ENCODE measurements at regions not wholly inside any gene's neighbourhood (a gene's known extent, or its start where the extent isn't known, plus 50 kb on each side); places are given as distances from the start of the nearest gene placed in this dataset.

- DNase-seq = no peak
These were observed 111.1 kb downstream of the LMO4 start for GRCh38 chr1:87439821-87440220.

DNA sequence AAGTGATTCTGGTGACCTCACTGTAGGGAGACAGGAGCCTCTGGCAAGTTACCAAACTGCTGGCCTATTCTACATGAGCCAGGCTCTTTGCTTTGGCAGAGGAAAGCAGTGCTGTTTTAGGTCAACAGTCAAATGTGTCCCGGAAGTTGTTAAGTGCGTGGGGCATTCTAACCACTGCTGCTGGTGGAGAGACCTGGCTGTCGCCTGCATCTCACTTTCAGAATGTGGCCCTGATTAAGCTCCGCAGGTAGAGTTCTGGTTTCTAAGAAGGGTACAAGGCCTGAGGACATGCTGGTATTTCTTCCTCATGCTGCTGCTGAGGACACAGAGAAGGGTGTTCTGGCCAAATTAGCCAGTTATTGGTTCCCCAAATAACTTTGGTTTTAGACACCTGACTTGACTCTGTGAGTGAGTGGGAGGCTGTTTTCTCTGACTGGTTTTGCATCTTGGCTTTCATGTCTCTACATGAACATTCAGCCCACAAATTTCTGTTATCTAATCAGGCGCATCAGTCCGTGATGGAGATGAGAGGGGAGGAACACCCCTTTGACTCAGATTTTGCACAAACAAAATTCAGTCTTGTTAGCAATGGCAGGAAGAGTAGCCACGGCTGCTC lies 120.8 kb downstream of the LMO4 start:
- DNase-seq = no peak

- no peak for DNase-seq
These were observed 121.5 kb downstream of the LMO4 start for GRCh38 chr1:87450136-87450535.

DNA sequence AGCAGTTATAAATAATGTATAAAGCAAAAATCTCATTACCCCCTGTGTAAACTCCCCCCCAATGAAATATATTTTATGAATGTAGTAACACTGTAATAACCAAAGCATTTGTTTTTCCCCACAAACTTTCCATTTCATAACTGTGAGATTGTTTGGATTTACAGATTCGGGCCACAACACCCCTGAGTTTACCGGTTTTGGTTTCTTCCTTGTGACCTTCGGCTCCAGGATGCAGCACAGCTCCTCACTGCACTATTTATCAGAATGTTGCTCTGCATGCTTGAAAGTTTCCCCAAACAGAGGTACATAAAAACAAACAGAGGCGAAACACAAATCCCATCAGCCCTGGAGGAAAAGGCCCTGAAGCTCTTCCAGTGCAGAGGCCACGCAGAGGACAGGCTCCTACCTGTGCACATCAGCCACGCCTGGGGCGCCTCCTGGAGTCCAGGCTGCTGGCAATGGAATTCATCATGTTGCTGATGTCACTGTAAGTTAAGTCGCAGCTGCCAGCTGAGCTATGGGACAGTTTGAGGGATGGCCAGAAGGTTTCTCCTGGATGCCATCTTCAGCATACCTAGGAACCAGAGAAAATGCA lies 122.0 kb downstream of the LMO4 start:
- DNase-seq = no peak

GRCh38 chr1:87451229-87451920 lies 122.7 kb downstream of the LMO4 start:
- no peak for DNase-seq

DNA sequence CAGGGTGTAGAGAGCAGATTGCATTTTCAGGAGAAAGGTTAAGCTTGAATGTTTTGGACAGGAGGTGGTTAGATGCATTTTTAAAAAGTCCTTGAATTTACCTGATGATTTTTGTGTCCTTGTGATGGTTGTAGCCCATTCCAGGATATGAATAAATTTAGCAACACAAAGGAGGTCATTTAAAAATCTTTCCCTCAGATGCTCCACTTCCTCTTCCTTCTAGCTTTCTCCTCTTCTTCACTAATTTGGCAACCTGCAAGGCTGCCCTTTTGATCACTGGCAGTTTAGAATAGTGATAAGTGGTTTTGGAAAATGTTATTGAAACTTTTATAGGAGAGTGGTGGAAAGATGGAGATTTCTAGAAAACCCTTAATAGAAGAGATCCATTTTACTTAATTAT lies 124.0 kb downstream of the LMO4 start:
- DNase-seq = no peak

DNA sequence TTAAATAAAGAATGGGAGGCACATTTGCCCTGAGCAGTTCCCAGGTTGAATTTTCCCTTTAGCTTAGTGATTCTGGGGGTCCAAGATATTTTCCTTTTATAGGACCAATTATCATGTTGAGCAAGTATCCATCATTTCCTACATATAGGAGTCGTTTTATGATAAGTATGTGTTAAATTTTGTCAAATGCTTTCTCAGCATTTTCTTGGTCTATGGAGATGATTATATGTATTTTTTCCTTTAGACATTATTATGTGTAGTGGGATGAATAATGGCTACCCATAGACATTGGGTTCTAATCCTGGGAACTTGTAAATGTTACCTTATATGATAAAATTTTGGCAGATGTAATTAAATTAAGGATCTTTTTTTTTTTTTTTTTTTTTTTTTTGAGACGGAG lies 128.7 kb downstream of the LMO4 start:
- no peak for DNase-seq

DNA sequence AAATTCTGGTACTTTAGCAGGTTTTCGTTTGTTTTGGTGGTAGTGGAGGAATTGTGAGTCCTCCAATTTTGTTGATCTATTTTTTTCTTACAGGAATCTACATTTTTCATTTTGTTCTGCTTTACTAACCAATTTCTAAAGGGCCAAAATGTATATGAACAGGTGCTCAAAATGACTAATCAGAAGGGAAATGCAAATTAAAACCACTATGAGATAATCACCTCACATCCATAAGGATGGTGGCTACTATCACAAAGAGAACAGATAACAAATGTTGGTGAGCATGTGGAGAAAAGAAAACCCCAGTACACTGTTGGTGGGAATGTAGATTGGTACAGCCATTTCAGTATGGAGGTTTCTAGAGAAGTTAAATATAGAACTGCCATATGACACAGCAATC lies 134.2 kb downstream of the LMO4 start:
- DNase-seq = no peak

GRCh38 chr1:87464022-87464490 lies 135.4 kb downstream of the LMO4 start:
- no peak for DNase-seq

DNA sequence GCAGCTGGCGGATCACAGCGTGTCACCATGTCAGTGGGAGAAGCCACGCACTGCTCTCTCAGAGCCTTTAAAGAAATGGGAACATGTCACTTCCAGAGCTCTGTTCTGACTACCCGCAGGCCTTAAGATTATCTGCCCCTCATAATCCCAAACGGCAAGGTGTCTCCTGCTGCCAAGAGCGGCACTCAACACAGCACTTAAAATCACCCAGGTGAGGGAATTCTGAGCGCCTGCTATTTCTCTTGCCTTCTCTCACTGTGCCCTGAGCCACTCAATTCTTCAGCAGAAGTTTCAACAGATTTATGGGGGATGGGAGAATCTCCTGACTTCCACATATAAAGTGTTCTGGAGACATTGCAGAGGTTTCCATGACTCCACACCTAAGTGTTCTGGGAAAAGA lies 137.9 kb downstream of the LMO4 start:
- DNase-seq = no peak

DNA sequence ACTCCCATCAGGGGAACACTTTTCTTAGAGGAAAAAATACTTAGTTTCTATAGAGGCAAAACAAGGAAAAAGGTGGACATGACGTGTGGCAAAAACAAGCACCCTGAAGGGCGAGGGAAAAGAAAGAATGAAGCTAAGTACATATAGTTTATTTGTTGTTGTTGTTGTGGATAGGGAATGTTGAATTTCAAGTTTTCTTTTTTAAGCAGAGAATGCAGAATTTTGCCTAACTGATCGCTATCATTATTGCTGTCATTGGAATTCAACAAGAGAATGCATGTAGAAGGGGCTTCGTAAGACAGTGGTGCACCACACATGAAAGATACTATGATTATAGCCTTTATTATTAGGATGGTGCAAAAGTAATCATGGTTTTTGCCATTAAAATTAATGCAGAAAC lies 144.0 kb downstream of the LMO4 start:
- no peak for DNase-seq

- DNase-seq = no peak
These were observed 144.6 kb downstream of the LMO4 start for GRCh38 chr1:87473203-87473661.

DNA sequence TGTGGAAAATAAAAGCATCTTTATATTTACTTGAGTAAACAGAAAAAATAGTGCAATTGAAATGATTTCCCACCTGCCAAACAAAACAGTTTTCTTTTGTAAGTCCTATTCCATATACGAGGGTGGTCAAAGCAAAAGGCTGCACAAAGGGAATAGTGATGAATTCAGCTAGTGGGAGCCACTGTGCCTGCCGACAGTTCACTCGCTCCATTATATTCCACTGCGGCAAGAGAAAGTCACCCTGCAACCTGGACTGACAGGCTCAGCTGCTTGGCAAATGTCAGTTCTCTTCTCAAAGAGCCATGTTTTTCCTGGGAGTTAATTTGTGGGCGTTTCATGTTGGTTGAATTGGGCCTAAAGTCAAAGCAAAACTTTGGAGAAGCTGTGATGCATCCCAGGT lies 145.4 kb downstream of the LMO4 start:
- no peak for DNase-seq

DNA sequence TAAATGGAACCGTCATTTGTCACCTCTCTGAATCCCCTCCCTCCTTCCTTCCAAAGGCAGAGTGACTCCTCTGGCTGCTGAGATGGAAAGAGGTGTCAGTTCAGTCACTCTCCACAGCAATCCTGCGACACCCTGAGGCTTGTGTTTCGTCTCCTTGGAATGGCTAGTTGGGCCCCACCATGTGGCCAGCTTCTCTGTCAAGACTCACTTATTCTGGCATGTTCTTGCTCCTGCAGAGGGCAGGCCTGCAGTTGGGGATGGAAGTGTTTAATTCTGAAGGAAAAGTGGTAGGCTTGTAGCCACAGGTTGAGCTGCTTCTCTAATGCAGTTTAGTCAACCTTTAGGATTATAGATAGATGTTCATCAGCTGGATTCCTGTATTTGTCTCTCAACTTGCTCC lies 149.6 kb downstream of the LMO4 start:
- DNase-seq = no peak

- DNase-seq = no peak
These were observed 166.5 kb downstream of the LMO4 start for GRCh38 chr1:87495147-87495546.

DNA sequence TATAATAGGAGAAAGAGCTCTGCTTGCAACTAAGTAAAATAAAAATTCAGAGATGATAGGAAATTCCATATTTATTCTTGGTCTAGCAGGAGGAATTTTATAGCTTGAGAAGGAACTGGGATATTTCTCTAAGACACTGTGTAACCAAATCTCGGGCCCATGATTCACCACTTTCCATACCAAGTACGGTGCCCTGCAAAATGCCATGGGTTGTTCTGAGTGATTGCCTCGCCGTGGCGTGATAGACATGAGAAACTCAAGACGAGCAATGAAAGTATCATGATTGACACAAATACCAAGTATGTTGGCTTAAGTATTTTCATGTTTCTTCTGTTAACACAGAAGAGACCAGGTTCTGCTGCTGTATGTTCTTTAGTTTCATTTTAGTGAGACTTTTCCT lies 167.2 kb downstream of the LMO4 start:
- no peak for DNase-seq

DNA sequence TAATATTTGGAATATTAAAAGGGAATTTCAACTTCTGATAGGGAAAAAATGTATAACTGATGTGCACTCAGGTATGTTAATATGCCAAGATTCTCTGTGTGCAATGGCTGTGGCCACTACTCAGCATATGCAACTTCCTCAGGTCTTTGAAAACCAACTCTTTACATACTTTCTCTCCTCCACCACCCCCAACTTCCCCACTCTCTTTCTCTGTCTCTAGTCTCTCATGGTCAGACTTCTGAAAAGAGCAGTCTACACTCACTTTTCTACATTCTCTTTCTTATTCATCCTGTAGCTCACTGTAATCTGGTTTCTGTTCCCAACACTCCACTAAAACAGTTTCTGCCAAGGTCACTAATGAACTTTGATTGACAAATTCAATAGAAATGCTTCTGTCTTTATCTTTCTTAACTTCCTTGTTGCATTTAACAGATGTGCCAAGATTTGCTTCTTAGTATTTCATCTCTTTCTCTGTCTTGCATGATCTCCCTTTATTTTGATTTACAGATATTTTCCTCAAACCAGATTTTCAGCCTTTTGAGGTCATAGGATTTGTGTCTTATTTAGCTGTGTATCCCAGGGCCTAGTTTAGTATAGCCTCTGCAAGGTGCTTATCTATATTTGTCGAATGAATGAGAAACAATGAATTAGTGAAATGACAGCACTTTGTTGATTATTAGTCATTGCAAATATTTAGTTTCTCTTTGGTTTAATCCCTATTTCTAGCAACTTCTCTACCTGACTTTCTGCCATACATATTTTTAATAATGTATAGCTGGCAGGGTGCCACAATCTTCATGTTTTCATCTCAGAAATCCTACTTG lies 168.9 kb downstream of the LMO4 start:
- DNase-seq = no peak

DNA sequence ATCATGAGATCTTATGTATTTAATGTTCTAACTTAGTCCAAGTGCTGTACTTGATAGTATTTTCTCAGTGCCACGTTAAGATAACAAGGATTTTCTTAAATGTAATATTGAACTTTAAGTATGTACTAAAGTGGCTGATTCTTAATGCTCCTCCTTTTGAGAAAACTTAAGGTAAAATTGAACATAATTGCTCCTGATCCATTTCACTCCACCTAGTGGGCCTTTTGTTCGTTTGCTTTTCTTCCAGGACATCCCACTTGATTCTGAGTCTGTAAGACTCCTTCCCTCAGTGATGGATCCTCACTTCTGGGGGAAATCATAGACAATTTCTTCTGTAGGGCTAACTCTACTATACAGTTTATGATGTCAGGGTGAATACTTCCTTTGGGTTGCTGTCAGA lies 173.1 kb downstream of the LMO4 start:
- no peak for DNase-seq

DNA sequence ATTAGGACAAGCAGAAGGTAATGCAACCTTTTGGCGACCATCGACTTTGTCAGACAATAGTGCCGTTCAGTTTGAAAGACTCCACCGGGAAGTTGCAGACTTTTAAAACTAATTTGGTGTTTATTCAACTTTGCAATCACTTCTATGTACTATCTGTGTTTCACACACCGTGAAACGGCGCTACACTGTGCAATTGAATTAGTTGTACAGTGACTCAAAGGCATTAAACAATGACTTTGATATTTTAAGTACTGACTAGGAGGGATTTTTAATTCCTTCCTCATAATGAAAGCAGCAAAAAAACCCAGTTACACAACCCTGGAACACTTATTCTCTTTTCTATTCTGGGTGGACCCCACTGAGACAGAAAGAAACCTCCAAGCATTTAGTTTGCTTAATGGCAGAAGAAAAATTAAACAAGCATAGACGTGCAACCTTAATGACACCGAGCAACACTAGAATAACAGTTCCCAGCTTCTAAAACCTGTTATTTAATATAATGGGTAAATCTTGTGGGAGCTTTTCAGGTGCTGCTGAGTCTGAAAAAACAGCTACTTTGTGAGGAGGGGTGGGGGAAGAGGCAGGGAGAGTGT lies 176.8 kb downstream of the LMO4 start:
- DNase-seq = no peak

- DNase-seq = no peak
These were observed 177.5 kb downstream of the LMO4 start for GRCh38 chr1:87506147-87506546.

GRCh38 chr1:87508247-87508787 lies 179.6 kb downstream of the LMO4 start:
- DNase-seq = no peak

GRCh38 chr1:87510540-87510939 lies 181.9 kb downstream of the LMO4 start:
- no peak for DNase-seq

DNA sequence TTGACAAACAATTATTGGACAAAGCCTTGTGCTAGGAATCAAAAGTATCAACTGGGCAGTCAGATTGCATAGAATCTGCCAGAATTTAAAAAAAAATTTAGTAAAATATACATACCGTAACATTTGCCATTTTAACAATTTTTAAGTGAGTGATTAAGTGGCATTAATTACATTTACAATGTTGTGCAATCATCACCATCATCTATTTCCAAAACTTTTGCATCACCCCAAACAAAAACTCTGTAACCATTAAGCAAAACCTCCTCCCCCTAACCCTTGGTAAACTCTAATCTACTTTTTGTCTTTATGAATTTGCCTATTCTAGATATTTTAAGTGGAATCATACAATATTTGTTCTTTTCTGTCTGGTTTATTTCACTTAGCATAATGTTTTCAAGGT lies 182.8 kb downstream of the LMO4 start:
- DNase-seq = no peak

All from activated gamma-delta T cell treated with Interleukin-2 at 50 U/mL for 16 hours (primary cell).